ENCODE measurements at regions not wholly inside any gene's neighbourhood (a gene's known extent, or its start where the extent isn't known, plus 50 kb on each side); places are given as distances from the start of the nearest gene placed in this dataset.

- TF ChIP-seq, protein P1, sequence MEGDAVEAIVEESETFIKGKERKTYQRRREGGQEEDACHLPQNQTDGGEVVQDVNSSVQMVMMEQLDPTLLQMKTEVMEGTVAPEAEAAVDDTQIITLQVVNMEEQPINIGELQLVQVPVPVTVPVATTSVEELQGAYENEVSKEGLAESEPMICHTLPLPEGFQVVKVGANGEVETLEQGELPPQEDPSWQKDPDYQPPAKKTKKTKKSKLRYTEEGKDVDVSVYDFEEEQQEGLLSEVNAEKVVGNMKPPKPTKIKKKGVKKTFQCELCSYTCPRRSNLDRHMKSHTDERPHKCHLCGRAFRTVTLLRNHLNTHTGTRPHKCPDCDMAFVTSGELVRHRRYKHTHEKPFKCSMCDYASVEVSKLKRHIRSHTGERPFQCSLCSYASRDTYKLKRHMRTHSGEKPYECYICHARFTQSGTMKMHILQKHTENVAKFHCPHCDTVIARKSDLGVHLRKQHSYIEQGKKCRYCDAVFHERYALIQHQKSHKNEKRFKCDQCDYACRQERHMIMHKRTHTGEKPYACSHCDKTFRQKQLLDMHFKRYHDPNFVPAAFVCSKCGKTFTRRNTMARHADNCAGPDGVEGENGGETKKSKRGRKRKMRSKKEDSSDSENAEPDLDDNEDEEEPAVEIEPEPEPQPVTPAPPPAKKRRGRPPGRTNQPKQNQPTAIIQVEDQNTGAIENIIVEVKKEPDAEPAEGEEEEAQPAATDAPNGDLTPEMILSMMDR (IDR thresholded peaks at IDR 0.05; ENCODE audit: borderline replicate concordance, extremely low read depth, insufficient read depth): no peak
- intact Hi-C loops (cut with DNase I): no loop called here
- FAIRE-seq (no peak), DNase-seq (no peak)
- H3K27ac ChIP-seq (ENCODE audit: low read depth in 2 of 2, low read length in 2 of 2): no peak overlapping the region
- peaks cover 0 to 15% (median 4%) of the 10 kb centered on the region in 3 donors for H3K9me3 ChIP-seq (ENCODE audit: control insufficient read depth in 2 of 3, insufficient read depth in 1 of 3, low read length in 3 of 3)
- H3K9ac ChIP-seq (ENCODE audit: low read length in 3 of 3): no peak overlapping the region
- H3K4me3 ChIP-seq (ENCODE audit: low read length in 3 of 3): no peak overlapping the region
- no peaks in the 10 kb centered on the region for H3K4me1 ChIP-seq (ENCODE audit: control insufficient read depth in 2 of 3, insufficient read depth in 2 of 3, low read depth in 1 of 3, low read length in 3 of 3)
- H3K36me3 ChIP-seq (ENCODE audit: control insufficient read depth in 2 of 3, insufficient read depth in 3 of 3, low read length in 3 of 3): no peaks in the 10 kb centered on the region
- H3K27me3 ChIP-seq (ENCODE audit: control insufficient read depth, insufficient read depth, low read length): no peaks in the 10 kb centered on the region
Observed at GRCh38 chr6:67676892-67677291, 958.2 kb upstream of the ADGRB3 start.

GRCh38 chr6:67667637-67668422 lies 967.3 kb upstream of the ADGRB3 start:
- no peak for FAIRE-seq
- H3K9me3 ChIP-seq (ENCODE audit: control insufficient read depth in 2 of 3, insufficient read depth in 1 of 3, low read length in 3 of 3): no peaks in the 10 kb centered on the region
- TF ChIP-seq, protein P1 (IDR thresholded peaks at IDR 0.05; ENCODE audit: borderline replicate concordance, extremely low read depth, insufficient read depth): no peak

GRCh38 chr6:67666177-67666964 lies 968.7 kb upstream of the ADGRB3 start:
- no peak for DNase-seq
- no peak for FAIRE-seq
- TF ChIP-seq, protein P1 (IDR thresholded peaks at IDR 0.05; ENCODE audit: borderline replicate concordance, extremely low read depth, insufficient read depth): no peak

More at GRCh38 chr6:67667637-67668422, 967.3 kb upstream of the ADGRB3 start:
- H3K27ac ChIP-seq (ENCODE audit: low read depth in 2 of 2, low read length in 2 of 2): no peak overlapping the region
- no peaks in the 10 kb centered on the region for H3K27me3 ChIP-seq (ENCODE audit: control insufficient read depth, insufficient read depth, low read length)
- H3K4me1 ChIP-seq (ENCODE audit: control insufficient read depth in 2 of 3, insufficient read depth in 2 of 3, low read depth in 1 of 3, low read length in 3 of 3): no peaks in the 10 kb centered on the region
- intact Hi-C loops (cut with DNase I): no loop called here
- H3K4me3 ChIP-seq (ENCODE audit: low read length in 3 of 3): no peak overlapping the region
- no peak overlapping the region for H3K9ac ChIP-seq (ENCODE audit: low read length in 3 of 3)
- no peaks in the 10 kb centered on the region for H3K36me3 ChIP-seq (ENCODE audit: control insufficient read depth in 2 of 3, insufficient read depth in 3 of 3, low read length in 3 of 3)
- no peak for DNase-seq

More at GRCh38 chr6:67666177-67666964, 968.7 kb upstream of the ADGRB3 start:
- Histone ChIP-seq H3K9ac (ENCODE audit: low read length in 3 of 3) (no peak overlapping the region), H3K4me1 (ENCODE audit: control insufficient read depth in 2 of 3, insufficient read depth in 2 of 3, low read depth in 1 of 3, low read length in 3 of 3) (no peaks in the 10 kb centered on the region), H3K9me3 (ENCODE audit: control insufficient read depth in 2 of 3, insufficient read depth in 1 of 3, low read length in 3 of 3) (no peaks in the 10 kb centered on the region), H3K27ac (ENCODE audit: low read depth in 2 of 2, low read length in 2 of 2) (no peak overlapping the region), H3K4me3 (ENCODE audit: low read length in 3 of 3) (no peak overlapping the region), H3K27me3 (ENCODE audit: control insufficient read depth, insufficient read depth, low read length) (no peaks in the 10 kb centered on the region), H3K36me3 (ENCODE audit: control insufficient read depth in 2 of 3, insufficient read depth in 3 of 3, low read length in 3 of 3) (no peaks in the 10 kb centered on the region)
- intact Hi-C loops (cut with DNase I): no loop called here
